Epithelial cell of prostate (primary cell): ENCODE measurements at regions not wholly inside any gene's neighbourhood (a gene's known extent, or its start where the extent isn't known, plus 50 kb on each side); places are given as distances from the start of the nearest gene placed in this dataset.
"Not testable (repeated sequence)": the region's sequence is repeated elsewhere in the genome, so short reads cannot be mapped to it uniquely, and the experiment has no call there.

Experiments
- DNase-seq: peaks from one replicate; pipeline ENCODE4 v3.0.0-alpha.2; 2011; ENCODE audit warnings: low read depth, low spot score
- H3K27ac ChIP-seq: fragments of 450-650 bp; 2 replicates; pipeline ENCODE4 v1.5.1; 2017; ENCODE audit warnings: mild to moderate bottlenecking

DNA sequence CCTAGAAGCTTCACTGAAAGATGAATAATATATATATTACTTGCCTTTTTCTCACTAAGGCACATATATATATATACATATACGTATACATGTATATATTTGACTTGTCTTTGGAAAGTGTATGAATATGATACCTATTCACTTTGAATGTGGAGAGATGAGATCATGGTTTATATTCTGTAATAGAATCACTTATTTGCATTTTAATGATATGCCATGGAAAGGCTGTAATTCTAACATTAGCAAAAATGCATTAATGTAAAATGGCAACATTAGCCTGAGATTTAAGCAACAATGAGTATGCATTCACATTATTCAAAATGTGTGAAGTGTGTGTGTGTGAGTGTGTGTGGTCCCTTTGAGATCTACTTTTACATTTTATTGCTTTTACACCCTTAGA lies 54.5 kb upstream of the PRKD1 start:
- H3K27ac ChIP-seq = no peak overlapping the region
- no peak for DNase-seq

DNA sequence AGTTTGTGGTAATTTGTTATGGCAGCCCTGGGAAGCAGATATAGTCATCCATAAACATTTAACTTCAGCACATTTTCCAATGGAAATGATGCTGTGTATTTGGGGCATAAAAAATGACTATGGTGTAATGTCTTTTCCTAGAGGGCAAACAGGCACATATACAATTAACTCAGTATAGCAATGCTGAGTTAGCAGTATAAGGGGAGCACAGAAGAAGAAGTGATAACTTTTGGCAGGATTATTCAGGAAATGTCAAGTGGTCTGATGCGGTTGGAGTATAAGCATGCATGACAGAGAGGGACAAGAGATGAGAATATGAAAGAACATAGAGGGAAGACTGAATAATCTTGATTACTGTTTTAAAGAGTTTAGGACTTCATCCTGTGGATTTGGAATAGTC lies 55.3 kb upstream of the PRKD1 start:
- H3K27ac ChIP-seq = no peak overlapping the region

DNA sequence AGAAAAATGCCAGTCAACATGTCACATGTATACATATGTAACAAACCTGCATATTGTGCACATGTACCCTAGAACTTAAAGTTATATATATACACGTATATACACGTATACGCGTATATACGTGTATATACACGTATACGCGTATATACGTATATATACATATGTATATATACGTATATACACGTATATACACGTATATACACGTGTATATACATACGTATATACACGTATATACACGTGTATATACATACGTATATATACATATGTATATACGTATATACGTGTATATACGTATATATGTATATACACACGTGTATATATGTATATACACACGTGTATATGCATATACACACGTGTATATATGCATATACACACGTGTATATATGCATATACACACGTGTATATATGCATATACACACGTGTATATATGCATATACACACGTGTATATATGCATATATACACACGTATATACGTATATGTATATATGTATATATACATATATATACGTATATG lies 62.8 kb upstream of the PRKD1 start:
- not testable (repeated sequence) for DNase-seq, H3K27ac ChIP-seq

More for the DNA sequence above, 55.3 kb upstream of the PRKD1 start:
- no peak for DNase-seq

DNA sequence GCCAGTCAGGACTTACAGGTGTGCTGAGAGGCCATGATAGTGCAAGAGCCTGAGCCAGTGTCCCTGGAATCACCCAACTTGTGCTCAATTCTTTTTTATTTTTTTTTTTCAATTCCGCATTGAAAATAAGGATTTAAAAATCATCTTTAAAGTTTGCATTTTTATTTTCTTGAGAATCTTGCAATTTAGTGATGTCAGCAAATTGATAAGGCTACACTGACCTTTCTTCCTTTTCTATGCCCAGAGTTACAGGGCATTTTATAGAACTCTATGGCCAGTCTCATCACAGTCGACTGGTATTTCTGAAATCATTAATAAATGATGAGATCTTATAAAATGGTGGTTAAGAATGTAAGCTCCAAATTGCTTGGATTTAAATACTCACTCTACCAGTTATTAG lies 63.3 kb upstream of the PRKD1 start:
- no peak overlapping the region for H3K27ac ChIP-seq
- DNase-seq = no peak

DNA sequence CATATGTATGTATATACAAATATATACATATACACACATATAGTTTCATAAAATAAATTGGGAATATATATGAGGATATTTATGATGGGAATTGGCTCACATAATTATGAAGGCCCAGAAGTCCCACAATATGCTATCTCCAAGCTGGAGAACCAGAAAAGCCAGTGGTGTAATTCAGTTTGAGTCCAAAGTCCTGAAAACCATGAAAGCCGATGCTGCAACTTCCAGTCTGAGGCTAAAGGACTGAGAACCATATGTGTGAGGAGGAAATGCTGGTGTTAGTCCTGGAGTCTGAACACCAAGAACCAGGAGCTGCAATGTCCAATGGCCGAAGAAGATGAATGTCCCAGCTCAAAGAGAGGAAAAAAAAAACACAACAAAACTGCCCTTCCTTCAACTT lies 65.5 kb upstream of the PRKD1 start:
- DNase-seq = no peak

DNA sequence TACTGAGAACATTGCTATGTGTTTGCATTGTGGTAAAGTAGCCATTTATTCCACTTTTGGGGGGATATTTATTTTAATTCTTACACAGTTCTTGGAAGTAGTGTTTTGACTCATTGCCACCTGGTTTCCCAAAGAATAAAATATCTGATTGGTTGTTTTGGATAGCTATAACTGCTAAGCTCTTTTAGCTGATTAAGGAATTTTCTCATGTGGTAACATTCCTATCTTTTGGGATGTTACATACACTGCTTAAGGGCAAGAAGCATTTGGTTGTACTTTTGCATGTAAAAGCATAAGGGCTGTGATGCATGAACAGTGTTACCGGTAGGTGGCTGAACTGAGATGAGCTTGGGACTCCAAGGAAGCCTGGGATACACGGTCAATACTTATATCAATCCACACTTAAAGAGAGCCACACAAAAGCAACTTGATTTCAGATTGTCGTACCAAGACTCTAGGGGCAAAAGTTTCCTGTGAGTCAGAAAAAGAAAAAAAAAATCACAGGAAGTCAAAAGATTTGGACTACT lies 71.4 kb upstream of the PRKD1 start:
- H3K27ac ChIP-seq = no peak overlapping the region
- no peak for DNase-seq

More for the DNA sequence above, 65.5 kb upstream of the PRKD1 start:
- H3K27ac ChIP-seq = no peak overlapping the region

DNA sequence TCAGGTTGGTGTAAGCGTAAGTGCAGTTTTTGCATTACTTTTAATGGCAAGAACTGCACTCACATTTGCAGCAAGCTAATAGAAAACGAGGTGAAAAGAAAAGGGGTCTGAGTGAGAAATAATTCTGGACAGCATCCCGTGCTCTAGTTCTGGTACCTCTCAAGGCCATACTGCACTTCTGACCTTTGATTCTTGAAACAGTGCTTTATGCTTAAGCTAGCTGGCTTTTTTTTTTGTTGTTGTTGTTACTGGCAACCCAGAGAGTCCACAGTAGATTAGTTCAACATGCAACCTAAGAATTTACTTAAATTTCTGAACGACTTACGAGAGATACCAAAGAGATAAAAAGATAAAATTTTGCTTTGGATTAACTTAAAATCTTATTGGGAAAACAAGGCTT lies 75.2 kb upstream of the PRKD1 start:
- H3K27ac ChIP-seq = no peak overlapping the region
- no peak for DNase-seq

DNA sequence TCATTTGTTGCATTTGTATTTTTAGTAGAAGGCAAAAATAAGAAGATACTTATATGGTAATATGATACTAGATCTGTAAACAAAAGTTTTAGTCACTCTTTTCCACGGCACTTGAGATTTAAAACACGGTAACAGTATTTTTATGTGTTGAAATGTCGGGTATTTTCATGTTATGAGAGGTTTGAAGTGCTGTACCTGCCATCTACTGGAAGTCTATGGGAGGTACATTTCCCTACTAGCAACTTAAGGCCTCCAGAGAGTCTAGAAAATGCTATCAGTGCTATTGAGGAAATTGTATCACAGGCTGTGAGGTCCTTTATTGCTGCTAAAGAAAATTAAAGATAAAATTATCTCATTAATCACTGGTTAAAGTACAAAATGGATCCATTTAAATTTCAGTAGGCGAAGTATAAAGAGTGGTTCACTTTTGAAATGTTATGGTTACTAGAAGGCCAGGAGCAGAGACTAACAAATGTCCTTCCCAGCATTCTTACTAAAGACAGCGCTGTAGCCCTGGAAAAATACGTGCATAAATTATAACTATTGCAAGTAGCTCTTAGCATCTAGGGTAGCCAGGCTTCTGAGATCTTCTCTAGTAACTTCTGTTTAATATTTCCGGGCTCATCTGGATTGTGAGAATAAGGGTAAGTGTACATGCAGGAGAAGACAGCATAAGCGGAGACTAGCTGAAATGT lies 77.6 kb upstream of the PRKD1 start:
- peak; percentile 12 for DNase-seq
- H3K27ac ChIP-seq = no peak overlapping the region

DNA sequence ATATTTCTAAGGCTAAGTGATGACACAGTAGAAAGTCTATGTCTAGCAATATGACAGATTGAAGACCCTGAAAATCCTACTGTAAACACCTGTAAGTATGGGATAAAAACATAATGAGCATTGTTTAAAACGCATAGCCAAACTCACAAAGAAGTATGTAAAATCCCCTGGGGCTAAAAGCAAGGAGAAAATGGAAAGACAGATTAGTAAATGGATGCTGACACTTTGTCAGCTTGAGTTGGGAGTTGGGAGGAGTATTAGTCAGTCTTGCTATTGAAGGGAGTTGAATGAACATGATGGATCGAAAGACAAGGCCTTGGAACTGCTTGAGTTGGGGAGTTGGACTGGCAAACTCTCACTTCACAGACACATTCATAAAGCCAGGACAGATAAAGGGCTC lies 79.0 kb upstream of the PRKD1 start:
- no peak overlapping the region for H3K27ac ChIP-seq
- no peak for DNase-seq

DNA sequence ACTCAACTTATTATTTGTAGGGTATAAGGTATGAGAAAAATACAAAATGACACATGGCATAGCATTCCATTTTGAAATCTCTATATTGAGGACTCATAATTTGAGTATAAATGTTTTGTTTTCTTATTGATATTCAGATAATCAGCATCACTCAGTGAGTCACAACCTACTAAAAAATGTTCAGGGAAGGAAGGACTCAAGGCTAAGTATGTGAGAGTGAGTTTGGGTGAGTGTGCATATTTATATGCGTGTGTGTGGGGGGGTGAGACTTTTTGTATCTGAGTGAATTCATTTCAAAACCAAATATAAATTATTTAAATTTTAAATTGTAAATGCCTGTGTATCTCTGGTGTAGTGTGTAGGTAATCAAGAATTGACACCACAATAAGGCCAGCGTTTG lies 87.8 kb upstream of the PRKD1 start:
- no peak overlapping the region for H3K27ac ChIP-seq
- no peak for DNase-seq

DNA sequence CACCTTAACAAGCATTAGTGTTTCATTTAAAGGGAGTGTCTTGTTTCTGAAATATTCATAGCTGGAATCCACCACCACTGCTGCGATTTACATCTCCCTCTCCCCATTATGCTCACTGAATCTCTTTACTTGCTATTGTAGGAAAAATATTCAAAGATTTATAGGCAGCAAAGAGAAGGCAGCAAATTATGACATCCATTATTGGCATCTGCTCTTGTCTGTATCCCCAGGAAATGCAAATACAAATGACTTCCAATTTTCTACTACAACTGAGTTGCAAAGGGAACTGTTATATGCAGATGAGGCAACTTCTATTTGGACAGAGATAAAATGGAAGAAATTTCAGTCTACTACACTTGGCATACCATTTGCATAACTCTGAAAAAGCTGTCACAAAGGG lies 88.4 kb upstream of the PRKD1 start:
- DNase-seq = no peak
- no peak overlapping the region for H3K27ac ChIP-seq

DNA sequence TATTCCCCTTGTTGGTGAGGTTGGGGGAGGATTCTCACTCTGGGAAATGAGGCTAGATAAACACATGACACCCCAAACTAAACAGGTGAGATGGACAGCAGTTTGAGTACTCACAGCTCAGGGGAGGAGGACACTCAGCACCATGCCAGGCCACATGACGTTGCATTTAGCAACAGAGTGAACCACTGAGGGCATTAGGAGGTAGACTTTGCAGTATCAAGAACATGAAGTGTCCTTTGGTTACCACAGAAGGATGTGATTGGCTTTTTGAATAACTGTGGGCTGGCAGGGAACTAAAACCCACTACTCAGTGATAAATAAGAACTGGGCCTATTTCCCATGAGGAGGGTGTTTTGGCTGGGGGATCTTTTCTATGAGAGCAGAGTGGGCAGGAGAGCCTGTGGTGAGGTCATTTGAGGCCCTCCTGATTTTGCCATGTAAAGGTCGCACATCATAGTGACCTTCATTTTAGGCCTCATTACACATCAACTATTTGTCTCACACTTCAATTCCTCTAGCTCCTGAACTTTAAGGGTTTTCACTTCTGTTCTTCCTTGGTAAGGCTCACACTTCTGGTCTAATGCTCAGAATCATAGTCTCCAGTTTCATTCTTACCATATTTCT lies 89.8 kb upstream of the PRKD1 start:
- DNase-seq = no peak
- H3K27ac ChIP-seq = no peak overlapping the region

DNA sequence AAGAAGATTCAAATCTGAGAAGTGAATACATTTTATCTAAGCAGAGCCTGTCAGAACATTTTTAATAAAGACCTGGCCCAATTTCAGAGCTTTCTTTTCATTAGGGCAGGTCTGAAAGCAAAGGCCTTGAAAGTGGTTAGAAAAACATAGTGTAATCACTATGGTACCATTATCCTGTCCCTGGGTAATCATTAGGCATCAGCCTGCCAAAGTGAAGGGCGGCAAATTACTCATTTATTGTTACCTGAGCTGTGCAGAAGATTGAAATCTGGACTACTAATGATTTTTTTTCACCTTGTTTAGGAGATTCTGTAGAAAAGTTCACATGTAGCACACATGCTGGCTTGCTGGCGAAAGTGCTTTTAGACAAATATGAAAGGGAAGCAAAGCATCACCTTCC lies 92.6 kb upstream of the PRKD1 start:
- H3K27ac ChIP-seq = no peak overlapping the region
- no peak for DNase-seq

DNA sequence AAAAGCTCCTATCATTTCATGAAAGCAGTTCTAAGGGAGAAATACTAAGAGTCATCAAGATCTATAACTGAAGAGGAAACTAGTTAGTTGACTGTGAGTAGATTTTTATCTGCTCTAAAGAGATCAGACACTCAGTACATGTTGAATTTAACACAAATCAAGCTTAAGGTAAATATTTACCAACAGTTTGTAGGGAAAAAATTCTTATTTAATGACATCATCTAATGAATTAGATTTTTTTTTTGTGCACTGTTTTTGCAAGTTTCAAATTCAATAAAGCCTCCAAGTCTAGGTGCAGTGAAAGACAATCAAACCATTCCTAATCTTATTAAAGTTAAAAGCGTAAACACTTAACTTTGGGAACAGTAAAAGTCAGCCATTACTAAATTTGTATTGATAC lies 93.0 kb upstream of the PRKD1 start:
- H3K27ac ChIP-seq = no peak overlapping the region
- no peak for DNase-seq

DNA sequence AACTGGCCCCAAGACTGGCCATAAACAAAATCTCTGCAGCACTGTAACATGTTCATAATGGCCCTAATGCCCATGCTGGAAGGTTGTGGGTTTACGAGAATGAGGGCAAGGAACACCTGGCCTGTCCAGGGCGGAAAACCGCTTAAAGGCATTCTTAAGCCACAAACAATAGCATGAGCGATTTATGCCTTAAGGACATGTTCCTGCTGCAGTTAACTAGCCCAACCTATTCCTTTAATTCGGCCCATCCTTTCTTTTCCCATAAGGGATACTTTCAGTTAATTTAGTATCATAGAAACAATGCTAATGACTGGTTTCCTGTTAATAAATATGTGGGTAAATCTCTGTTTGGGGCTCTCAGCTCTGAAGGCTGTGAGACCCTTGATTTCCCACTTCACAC lies 95.7 kb upstream of the PRKD1 start:
- DNase-seq, H3K27ac ChIP-seq: not testable (repeated sequence)

DNA sequence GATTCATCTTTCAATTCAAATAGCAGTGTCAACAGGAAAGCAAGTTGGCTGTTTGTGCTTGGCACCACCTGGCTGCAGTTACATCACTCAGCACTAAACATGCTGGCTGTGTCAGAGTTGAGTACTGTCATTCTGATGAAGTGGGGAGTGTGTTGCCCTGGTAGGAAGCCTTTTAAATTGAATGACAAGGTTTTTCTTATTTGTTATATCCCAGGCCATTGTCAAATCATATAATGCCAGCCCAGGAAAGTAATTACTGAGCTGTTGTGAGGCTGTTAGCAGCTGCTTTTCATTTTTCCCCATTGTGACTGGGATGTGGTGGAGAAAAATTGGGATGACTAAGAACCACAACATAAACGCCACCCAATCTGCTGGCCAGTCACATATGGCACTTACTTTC lies 106.5 kb upstream of the PRKD1 start:
- no peak for DNase-seq
- H3K27ac ChIP-seq = no peak overlapping the region

DNA sequence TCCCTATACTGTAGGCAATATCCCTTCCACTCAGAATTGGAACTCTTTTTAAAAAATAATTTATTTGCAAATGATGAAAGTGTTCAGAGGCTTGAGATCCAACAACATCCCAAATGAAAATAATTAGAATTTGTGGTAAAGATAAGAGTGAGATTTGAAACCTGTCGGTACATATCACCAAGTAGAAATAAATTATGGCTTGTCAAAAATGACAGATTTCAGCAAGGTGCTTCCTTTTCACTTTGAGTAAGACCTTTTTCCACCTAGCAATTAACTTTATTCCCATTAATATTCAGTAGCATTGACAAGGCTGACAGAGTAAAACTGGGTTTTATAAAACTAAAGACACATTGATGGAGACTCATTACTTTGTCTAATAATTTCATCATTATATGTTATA lies 107.7 kb upstream of the PRKD1 start:
- no peak overlapping the region for H3K27ac ChIP-seq
- DNase-seq = no peak

DNA sequence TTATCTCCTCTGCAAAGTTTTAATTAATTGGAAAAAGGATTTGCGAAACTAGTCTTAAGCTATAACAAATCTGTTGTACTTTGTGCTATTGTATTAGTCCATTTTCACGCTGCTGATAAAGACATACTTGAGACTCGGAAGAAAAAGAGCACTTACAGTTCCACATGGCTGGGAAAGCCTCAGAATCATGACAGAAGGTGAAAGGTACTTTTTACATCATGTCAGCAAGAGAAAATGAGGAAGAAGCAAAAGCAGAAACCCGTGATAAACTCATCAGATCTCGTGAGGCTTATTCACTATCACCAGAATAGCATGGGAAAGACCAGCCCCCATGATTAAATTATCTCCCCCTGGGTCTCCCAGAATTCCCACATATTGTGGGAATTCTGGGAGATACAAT lies 118.1 kb upstream of the PRKD1 start:
- no peak overlapping the region for H3K27ac ChIP-seq
- DNase-seq = no peak

DNA sequence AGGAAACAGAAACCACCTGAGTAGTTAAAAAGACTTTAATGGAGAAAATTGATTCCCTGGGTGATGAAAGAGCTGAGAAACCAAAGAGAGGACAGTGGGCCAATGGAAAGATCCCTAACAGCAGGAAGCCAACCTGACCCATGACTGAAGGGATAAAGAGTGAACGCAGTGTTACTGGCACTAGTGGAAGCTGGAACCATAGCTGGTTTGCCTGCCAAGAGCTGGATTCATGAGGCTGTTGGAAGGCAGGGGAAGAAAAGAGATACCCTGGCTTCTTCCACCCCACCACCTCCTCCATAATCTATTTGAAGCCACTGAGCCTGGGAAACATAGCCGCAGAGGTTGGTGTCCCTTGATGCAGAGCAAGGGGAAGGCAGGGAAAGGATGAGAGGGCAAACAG lies 125.5 kb upstream of the PRKD1 start:
- DNase-seq = no peak
- no peak overlapping the region for H3K27ac ChIP-seq

DNA sequence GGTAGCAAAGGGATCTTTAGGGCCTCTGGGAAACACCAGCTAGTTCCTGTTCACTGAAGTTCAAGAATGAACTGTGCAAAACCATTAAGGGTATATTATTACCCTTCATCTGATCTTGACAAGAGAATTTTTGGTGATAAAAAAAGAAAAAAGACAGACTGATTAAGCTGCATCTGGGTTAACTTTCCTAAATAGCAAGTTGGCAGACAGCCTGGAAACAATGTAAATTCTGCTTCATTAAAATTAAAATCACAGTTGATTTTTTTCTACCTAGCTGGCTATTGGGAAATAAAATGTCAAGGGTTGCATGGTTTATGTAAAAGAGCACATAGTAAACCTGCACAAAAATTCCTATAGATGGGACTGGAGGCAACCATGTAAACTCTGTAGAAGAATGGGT lies 126.6 kb upstream of the PRKD1 start:
- DNase-seq = no peak

DNA sequence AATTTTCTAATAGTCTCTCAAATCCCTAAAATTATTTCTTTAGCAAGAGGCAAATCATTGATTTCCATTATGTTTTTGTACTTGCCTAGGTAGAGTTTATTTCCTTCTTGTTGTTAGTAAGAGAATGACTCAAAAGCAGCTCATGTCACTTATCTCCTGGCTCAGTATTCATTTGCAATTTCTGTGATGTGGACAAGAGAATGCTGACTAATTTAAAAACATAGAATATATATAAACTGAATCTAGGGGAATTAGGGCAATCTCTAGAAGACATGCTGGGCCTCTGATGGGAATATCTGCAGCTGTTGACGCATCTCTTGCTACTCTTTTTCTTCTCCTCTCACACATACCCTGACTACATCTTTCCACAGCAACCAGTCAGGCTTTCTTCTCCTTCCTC lies 130.8 kb upstream of the PRKD1 start:
- no peak overlapping the region for H3K27ac ChIP-seq
- no peak for DNase-seq

More for the DNA sequence above, 126.6 kb upstream of the PRKD1 start:
- H3K27ac ChIP-seq = no peak overlapping the region

DNA sequence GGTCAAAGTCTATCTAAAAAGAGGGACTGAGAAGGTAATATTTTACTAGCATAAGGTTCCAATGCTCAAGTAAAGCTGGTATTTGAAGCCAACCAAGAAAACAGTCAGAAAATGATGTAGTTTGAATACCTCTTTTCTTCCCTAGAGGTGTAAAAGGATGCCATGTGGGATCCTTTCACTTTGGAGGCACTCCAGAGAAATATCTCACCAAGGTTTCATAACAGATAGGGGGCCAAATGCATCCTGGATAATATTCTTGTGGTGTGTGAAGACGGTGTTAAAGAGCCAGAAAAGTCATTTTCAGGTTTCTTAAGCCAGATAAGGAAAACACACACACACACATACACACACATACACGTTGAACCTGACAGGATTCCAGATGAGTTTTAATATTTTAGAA lies 136.1 kb upstream of the PRKD1 start:
- no peak for DNase-seq
- H3K27ac ChIP-seq = no peak overlapping the region
